HG02884 (cell line): ENCODE measurements at regions not wholly inside any gene's neighbourhood (a gene's known extent, or its start where the extent isn't known, plus 50 kb on each side); places are given as distances from the start of the nearest gene placed in this dataset.

Experiments
- ATAC-seq: cut with Tn5 transposase; IDR thresholded peaks from one replicate; pipeline ENCODE4 v1.9.1; 2021; ENCODE audit warnings: mild to moderate bottlenecking, moderate library complexity; ENCODE audit not compliant: unreplicated experiment

- no peak for ATAC-seq
Observed at GRCh38 chr2:134134313-134134706, 119.6 kb upstream of the MGAT5 start.

GRCh38 chr2:134134827-134135226 lies 119.0 kb upstream of the MGAT5 start:
- no peak for ATAC-seq

GRCh38 chr2:134135793-134136192 lies 118.1 kb upstream of the MGAT5 start:
- no peak for ATAC-seq

GRCh38 chr2:134136731-134137130 lies 117.1 kb upstream of the MGAT5 start:
- ATAC-seq = peak; percentile 38

GRCh38 chr2:134137182-134137611 lies 116.7 kb upstream of the MGAT5 start:
- peak; percentile 57 for ATAC-seq

- ATAC-seq = no peak
Observed at GRCh38 chr2:134138115-134138514, 115.8 kb upstream of the MGAT5 start.

- ATAC-seq = no peak
Observed at GRCh38 chr2:134139611-134140010, 114.3 kb upstream of the MGAT5 start.

- ATAC-seq = no peak
Observed at GRCh38 chr2:134140251-134140661, 113.6 kb upstream of the MGAT5 start.

GRCh38 chr2:134141598-134142340 lies 112.1 kb upstream of the MGAT5 start:
- ATAC-seq = no peak

- ATAC-seq = no peak
Observed at GRCh38 chr2:134142341-134142738, 111.5 kb upstream of the MGAT5 start.

GRCh38 chr2:134142903-134143302 lies 111.0 kb upstream of the MGAT5 start:
- no peak for ATAC-seq

- no peak for ATAC-seq
Observed at GRCh38 chr2:134143568-134143967, 110.3 kb upstream of the MGAT5 start.

GRCh38 chr2:134144081-134144596 lies 109.7 kb upstream of the MGAT5 start:
- ATAC-seq = no peak

- ATAC-seq = no peak
Observed at GRCh38 chr2:134144651-134145050, 109.2 kb upstream of the MGAT5 start.

GRCh38 chr2:134145519-134145918 lies 108.4 kb upstream of the MGAT5 start:
- ATAC-seq = no peak

- ATAC-seq = no peak
Observed at GRCh38 chr2:134146161-134146560, 107.7 kb upstream of the MGAT5 start.

- no peak for ATAC-seq
Observed at GRCh38 chr2:134146620-134147019, 107.3 kb upstream of the MGAT5 start.

- peak; percentile 49 for ATAC-seq
Observed at GRCh38 chr2:134148172-134148571, 105.7 kb upstream of the MGAT5 start.

GRCh38 chr2:134148843-134149472 lies 104.9 kb upstream of the MGAT5 start:
- ATAC-seq = no peak

GRCh38 chr2:134149904-134150303 lies 104.0 kb upstream of the MGAT5 start:
- no peak for ATAC-seq

- no peak for ATAC-seq
Observed at GRCh38 chr2:134150760-134151159, 103.1 kb upstream of the MGAT5 start.
